Prostate gland (tissue), 2 donors: ENCODE measurements at regions not wholly inside any gene's neighbourhood (a gene's known extent, or its start where the extent isn't known, plus 50 kb on each side); places are given as distances from the start of the nearest gene placed in this dataset.

Experiments
- POLR2A ChIP-seq: fragments of 450-650 bp; IDR thresholded peaks from one replicate; pipeline ENCODE4 v1.6.1; 2016; ENCODE audit warnings: antibody characterized with exemption, mild to moderate bottlenecking
- TF ChIP-seq, protein P1 (sequence below), 4 experiments: fragments of 200-600 bp in 2 of 4; fragments of 450-650 bp in 2 of 4; sonication (generic) in 2 of 4; IDR thresholded peaks; 1 replicate in 3 of 4; 2 replicates in 1 of 4; pipeline ENCODE4 v1.5.1; 2016 to 2019; ENCODE audit warnings: antibody characterized with exemption in 4 of 4, mild to moderate bottlenecking in 2 of 4, moderate library complexity in 2 of 4

DNA sequence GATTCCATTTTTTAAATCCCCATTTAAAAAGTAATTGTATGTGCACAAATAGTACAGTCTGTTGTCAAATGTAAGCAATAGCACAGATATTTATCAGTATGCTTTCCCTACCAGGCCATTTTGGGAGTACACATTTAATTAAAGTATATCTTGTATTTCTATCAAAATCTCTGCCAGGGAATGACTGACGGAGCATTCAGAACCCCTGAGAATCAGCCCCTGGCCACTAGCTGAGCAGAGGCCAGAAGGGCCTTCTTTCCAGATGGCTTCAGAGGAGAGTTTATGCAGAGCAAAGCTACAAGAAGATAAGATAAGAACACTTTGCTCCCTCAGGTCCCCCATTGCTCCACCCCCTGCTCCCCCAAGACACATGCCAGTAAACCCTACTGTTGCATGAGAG is 99.9 kb upstream of the PROX1 start:
- TF ChIP-seq, protein P1, sequence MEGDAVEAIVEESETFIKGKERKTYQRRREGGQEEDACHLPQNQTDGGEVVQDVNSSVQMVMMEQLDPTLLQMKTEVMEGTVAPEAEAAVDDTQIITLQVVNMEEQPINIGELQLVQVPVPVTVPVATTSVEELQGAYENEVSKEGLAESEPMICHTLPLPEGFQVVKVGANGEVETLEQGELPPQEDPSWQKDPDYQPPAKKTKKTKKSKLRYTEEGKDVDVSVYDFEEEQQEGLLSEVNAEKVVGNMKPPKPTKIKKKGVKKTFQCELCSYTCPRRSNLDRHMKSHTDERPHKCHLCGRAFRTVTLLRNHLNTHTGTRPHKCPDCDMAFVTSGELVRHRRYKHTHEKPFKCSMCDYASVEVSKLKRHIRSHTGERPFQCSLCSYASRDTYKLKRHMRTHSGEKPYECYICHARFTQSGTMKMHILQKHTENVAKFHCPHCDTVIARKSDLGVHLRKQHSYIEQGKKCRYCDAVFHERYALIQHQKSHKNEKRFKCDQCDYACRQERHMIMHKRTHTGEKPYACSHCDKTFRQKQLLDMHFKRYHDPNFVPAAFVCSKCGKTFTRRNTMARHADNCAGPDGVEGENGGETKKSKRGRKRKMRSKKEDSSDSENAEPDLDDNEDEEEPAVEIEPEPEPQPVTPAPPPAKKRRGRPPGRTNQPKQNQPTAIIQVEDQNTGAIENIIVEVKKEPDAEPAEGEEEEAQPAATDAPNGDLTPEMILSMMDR (IDR thresholded peaks at IDR 0.05), result no peak
- no peak for TF ChIP-seq POLR2A
